ENCODE measurements at regions not wholly inside any gene's neighbourhood (a gene's known extent, or its start where the extent isn't known, plus 50 kb on each side); places are given as distances from the start of the nearest gene placed in this dataset.

GRCh38 chr1:203401199-203401877 is 50.4 kb upstream of the FMOD start:
- dilution Hi-C loops (cut with MboI; ENCODE audit: extremely low pct_ligation_motif_present, low sequenced_read_pairs), result no loop called here
- Histone ChIP-seq H3K9me1 (ENCODE audit: control insufficient read depth, extremely low read depth, insufficient read depth, low read length) (no peaks in the 10 kb centered on the region), H2AFZ (ENCODE audit: control insufficient read depth, low read length) (no peak overlapping the region), H3K9me3 (ENCODE audit: control insufficient read depth, low read depth, low read length) (no peaks in the 10 kb centered on the region), H3K27me3 (ENCODE audit: control insufficient read depth, extremely low read depth, insufficient read depth, low read length) (peaks cover 7% of the 10 kb centered on the region), H4K20me1 (ENCODE audit: control insufficient read depth, extremely low read depth, insufficient read depth, low read length) (no peaks in the 10 kb centered on the region), H3K27ac (ENCODE audit: control insufficient read depth, insufficient read depth, low read length) (no peak overlapping the region), H3K4me3 (ENCODE audit: control insufficient read depth in 2 of 3, extremely low read depth in 1 of 3, insufficient read depth in 2 of 3, low read depth in 1 of 3, low read length in 3 of 3) (no peak overlapping the region), H3K4me2 (ENCODE audit: control insufficient read depth, extremely low read depth, insufficient read depth, low read depth, low read length) (no peak overlapping the region), H3K36me3 (ENCODE audit: control insufficient read depth in 2 of 2, extremely low read depth in 1 of 2, insufficient read depth in 2 of 2, low read length in 2 of 2) (no peaks in the 10 kb centered on the region), H3K79me2 (ENCODE audit: control insufficient read depth, insufficient read depth, low read length) (no peaks in the 10 kb centered on the region), H3K9ac (ENCODE audit: control insufficient read depth, extremely low read depth, insufficient read depth, low read length) (no peak overlapping the region), H3K4me1 (ENCODE audit: control insufficient read depth, extremely low read depth, insufficient read depth, low read length) (no peaks in the 10 kb centered on the region)
- no peak for FAIRE-seq
- TF ChIP-seq EZH2 (IDR thresholded peaks at IDR 0.05; ENCODE audit: low read length) (no peak), CTCF (optimal IDR thresholded peaks at IDR 0.05 in 1 of 3, IDR thresholded peaks at IDR 0.05 in 1 of 3, conservative IDR thresholded peaks at IDR 0.05 in 1 of 3; ENCODE audit: extremely low read depth in 1 of 3, insufficient read depth in 2 of 3, low read length in 3 of 3) (no peak)
- no peak for DNase-seq (ENCODE audit: low read depth, low spot score)

- no peaks in the 10 kb centered on the region for H3K9me1 ChIP-seq (ENCODE audit: control insufficient read depth, extremely low read depth, insufficient read depth, low read length)
- no peaks in the 10 kb centered on the region for H3K36me3 ChIP-seq (ENCODE audit: control insufficient read depth in 2 of 2, extremely low read depth in 1 of 2, insufficient read depth in 2 of 2, low read length in 2 of 2)
- DNase-seq (ENCODE audit: low read depth, low spot score), result no peak
- no peak for FAIRE-seq
- no peaks in the 10 kb centered on the region for H3K27me3 ChIP-seq (ENCODE audit: control insufficient read depth, extremely low read depth, insufficient read depth, low read length)
- H3K4me2 ChIP-seq (ENCODE audit: control insufficient read depth, extremely low read depth, insufficient read depth, low read depth, low read length), result no peak overlapping the region
- no peaks in the 10 kb centered on the region for H3K9me3 ChIP-seq (ENCODE audit: control insufficient read depth, low read depth, low read length)
- no peaks in the 10 kb centered on the region for H3K4me1 ChIP-seq (ENCODE audit: control insufficient read depth, extremely low read depth, insufficient read depth, low read length)
- no peak overlapping the region for H3K9ac ChIP-seq (ENCODE audit: control insufficient read depth, extremely low read depth, insufficient read depth, low read length)
- no peak overlapping the region for H2AFZ ChIP-seq (ENCODE audit: control insufficient read depth, low read length)
- TF ChIP-seq EZH2 (IDR thresholded peaks at IDR 0.05; ENCODE audit: low read length), result no peak
- no peak for TF ChIP-seq CTCF (optimal IDR thresholded peaks at IDR 0.05 in 1 of 3, IDR thresholded peaks at IDR 0.05 in 1 of 3, conservative IDR thresholded peaks at IDR 0.05 in 1 of 3; ENCODE audit: extremely low read depth in 1 of 3, insufficient read depth in 2 of 3, low read length in 3 of 3)
- no peak overlapping the region for H3K27ac ChIP-seq (ENCODE audit: control insufficient read depth, insufficient read depth, low read length)
- no peak overlapping the region for H3K4me3 ChIP-seq (ENCODE audit: control insufficient read depth in 2 of 3, extremely low read depth in 1 of 3, insufficient read depth in 2 of 3, low read depth in 1 of 3, low read length in 3 of 3)
- dilution Hi-C loops (cut with MboI; ENCODE audit: extremely low pct_ligation_motif_present, low sequenced_read_pairs), result no loop called here
- H3K79me2 ChIP-seq (ENCODE audit: control insufficient read depth, insufficient read depth, low read length), result no peaks in the 10 kb centered on the region
- H4K20me1 ChIP-seq (ENCODE audit: control insufficient read depth, extremely low read depth, insufficient read depth, low read length), result no peaks in the 10 kb centered on the region
Observed at GRCh38 chr1:203402152-203402551, 51.2 kb upstream of the FMOD start.

Measured in keratinocyte (primary cell).